IPS-11a (cell line): ENCODE measurements at regions not wholly inside any gene's neighbourhood (a gene's known extent, or its start where the extent isn't known, plus 50 kb on each side); places are given as distances from the start of the nearest gene placed in this dataset.

Experiments
- H3K4me3 ChIP-seq: one replicate; pipeline ENCODE4 v1.5.1; 2013; ENCODE audit warnings: low read depth, low read length, control low read depth

DNA sequence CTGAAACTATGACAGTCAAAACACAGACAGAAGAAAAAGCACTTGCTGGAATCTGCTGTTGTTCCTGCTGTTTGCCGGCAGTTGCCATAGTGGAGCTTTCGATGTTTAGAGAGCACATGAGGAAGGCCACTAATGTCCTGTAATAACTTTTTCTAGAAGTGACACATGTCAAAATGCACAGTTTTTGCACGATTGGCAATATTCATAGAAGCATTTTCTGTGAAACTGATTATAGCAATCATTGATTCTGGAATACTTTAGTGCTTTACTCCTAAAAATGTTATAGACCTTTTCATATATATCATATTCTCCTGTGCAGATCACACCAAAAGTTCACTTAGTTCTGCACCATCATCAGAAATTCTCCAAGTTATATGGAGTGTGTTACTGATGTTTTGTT, 407.0 kb upstream of the SOX9 start:
- no peak overlapping the region for H3K4me3 ChIP-seq

DNA sequence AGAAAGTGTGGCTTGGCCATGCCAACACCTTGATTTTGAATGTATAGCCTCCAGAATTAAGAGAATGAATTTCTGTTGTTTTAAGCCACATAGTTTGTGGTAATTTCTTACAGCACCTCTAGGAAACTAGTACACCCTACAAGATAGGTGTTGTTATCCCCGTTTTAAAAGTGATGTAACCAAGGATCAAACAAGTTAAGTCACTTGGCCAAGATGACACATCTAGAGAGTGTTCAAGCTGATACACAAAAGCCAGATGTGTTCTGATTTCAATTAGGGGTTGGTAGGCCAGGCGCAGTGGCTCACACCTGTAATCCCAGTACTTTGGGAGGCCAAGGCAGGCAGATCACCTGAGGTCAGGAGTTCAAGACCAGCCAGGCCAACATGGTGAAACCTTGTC, 396.5 kb upstream of the SOX9 start:
- H3K4me3 ChIP-seq = no peak overlapping the region

DNA sequence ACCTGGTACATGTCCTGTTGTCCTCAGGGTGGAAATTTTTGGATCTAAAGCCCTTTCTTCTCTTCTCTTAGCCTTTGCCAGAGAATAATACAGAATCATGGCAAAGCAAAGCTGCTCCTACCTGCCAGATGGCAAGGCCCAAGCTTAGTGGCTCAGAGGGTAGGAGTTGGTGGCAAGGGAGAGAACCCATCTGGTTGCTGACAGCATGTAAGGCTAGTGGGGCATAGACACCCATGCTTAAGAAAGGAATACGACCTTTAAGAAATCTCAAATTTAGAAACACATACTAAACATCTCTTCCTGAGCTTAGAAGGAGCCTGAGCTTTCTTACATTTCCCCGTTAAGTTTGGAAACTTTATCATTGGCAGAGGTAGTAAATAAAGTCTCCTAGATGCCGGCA, 395.0 kb upstream of the SOX9 start:
- no peak overlapping the region for H3K4me3 ChIP-seq

DNA sequence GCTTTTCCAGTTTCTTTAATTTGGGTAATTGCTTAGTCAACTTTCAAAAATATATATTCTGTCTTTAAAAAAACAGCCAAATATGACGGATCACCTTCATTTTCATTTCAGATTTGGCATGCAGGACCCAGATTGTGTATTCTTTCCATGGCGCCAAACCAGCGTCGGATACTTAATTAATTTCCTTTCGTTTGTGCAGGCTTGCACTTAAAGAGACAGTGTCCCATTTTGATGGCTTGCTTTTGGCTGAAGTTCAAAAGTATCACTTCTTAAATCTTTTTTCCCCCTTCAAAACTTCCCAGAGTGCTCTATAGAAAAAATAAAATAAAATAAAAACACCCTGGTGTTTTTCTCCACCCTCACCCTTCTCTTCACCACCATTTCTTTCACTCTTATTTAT, 394.5 kb upstream of the SOX9 start:
- H3K4me3 ChIP-seq = no peak overlapping the region

DNA sequence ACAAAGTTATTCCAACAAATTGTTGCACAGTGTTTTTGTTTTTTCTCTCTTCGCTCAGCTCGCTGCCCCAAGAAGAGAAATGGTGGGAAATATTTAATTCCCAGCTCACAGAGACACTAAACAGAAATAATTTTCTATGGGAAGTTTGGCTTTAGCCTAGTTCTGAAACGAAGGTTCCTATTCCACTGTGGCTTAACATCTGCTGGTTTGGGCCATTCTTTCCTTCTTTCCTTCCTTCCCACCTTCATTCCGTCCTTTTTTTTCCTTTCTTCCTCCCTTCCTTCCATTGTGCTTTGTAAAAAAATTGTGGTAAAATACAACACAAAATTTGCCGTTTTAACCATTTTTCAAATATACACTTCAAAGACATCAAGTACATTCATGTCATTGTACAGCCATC, 393.5 kb upstream of the SOX9 start:
- no peak overlapping the region for H3K4me3 ChIP-seq

DNA sequence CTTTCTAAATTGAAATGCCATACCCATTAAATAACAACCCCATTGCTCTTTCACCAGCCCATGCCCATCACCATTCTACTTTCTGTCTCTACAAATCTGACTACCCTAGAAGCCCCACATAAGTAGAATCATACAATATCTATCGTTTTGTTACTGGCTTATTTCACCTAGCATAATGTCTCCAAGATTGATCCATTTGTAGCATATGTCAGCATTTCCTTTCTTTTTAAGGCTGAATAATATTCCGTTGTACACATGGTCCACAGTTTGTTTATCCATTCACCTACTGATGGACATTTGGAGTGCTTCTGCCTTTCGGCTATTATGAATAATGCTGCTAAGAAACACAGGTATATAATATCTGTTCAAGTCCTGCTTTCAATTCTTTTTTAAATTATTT, 393.1 kb upstream of the SOX9 start:
- no peak overlapping the region for H3K4me3 ChIP-seq

DNA sequence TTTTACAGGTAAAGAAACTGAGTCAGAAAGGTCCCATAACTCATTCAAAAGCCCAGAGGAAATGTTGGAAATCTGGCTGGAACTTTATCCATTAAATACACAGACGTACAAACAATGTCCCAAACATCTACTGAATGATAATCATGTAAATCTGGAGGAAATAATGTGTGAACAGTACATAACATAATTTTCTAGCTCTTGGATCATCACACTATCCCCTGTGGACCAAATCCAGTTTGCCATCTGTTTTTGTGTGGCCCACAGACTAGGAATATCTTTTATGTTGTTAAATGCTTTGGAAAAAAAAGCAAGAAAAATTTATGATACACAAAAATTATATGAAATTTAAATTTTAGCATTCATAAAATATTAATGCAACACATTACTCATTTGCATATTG, 389.9 kb upstream of the SOX9 start:
- no peak overlapping the region for H3K4me3 ChIP-seq

DNA sequence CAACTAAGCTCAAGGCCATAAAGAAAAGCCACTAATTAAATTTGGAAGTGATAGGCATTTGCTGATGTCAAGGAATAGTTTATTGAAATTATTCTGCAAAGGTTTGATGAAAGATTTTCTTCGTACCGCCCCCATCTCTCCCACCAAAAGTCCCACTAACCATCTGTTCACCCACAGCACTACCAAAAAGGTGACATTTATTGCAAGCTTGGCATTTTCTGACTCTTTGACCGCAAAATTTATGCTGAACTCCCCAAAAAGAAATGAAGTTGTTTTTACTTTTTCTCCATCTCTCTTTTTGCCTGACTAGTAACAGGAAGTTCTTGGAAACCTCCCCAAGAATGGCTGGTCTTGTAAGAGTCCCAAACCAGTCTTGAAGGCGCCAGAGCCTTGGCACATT, 384.9 kb upstream of the SOX9 start:
- no peak overlapping the region for H3K4me3 ChIP-seq

DNA sequence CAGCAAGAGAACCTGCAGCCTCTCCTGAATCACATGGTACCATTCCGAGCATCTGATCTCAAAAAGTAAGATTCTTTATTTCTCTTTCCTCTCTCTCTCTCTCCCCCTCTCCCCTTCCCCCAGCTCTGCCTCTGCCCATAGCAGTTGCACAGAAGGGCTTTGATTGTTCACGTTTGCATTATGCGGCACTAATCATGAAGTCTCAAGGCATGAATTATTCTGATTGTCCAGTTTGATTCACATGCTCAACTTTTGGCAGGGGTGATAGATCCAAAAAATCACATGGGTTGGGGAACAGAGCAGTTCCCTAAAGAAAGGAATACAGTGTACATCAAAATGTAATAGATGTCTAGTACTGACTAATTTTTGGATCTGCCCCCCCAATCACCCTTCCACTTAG, 380.0 kb upstream of the SOX9 start:
- no peak overlapping the region for H3K4me3 ChIP-seq

DNA sequence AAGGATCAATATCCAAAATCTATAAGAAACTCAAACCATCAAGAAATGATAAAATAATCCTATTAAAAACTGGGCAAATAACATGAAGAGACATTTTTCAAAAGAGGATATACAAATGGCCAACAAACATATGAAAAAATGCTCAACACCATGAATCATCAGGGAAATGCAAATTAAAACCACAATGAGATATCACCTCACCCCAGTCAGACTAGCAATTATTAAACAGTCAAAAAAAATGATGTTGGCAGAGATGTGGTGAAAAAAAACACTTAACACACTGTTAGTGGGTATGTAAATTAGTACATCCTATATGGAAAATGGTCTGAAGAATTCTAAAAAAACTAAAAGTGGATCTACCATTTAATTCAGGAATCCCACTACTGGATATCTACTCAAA, 379.0 kb upstream of the SOX9 start:
- no peak overlapping the region for H3K4me3 ChIP-seq

DNA sequence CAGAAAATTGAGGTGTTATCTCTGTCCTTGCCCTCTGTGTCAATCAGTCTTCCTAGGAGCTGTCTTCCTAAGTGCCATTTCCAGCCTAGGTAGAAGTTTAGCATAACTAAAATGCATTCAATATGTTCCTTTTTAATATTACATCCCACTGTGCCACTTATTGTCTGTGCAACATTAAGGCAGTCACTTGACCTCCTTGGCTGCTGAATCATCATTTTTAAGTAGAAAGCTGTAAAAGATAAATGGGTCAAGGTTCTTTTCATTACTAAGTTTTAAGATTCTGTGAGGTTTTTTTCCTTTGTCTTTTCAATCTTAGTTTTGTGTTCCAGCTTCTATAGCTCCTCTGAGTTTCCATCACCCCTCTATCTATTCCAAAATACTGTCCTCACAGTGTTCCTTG, 371.9 kb upstream of the SOX9 start:
- H3K4me3 ChIP-seq = no peak overlapping the region

DNA sequence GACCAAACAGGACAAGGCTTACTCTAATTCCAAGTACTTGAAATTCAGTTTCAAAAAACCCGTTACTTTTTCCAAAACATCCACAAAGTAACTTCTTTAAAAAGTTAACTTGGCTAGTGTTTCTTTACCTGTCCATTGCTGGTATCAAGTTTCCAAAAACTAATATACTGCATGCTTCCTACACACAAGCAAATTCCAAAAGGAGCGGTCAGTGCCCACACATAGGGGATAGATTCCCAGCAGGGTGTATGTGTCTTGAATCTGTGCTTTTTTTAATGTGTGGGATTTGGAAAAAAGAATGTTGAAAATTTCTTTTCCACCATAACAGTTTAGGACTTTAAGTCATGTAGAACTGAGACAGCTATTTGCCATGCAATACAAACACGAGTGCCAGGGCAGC, 367.8 kb upstream of the SOX9 start:
- no peak overlapping the region for H3K4me3 ChIP-seq

DNA sequence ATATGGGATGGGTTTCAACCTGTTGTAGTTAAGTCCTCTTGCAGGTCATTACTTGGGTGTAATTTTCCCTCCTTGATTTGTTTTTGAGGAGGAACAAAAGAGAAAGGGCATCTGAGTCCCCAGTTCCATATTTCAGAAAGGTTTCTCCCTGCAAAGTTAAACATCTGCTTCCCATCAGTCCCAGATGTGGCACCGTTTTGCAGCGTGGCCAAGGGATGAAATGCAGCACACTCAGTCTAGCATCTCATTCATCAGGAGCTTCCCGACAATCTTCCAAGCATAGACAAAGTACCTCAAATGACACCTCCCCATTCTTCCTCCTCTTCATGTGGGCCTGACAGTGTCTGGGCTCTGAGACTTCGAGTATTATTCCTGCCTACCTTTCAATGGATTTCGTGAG, 363.7 kb upstream of the SOX9 start:
- H3K4me3 ChIP-seq = no peak overlapping the region

DNA sequence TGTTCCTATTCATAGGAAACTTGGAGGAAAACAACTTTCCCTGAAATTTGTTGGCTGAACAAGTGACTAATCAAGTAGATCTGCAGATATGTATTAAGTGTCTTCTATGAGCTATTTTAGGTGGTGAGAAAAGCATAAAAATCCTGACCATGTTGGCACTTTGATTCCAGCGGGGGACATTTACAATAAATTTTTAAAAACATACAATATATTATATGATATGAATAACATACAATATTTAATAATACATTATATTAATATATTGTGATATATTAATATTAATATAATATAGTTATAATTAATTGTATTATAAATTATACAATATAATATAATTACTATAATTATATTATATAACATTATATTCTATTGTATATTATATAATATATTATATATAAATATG, 362.9 kb upstream of the SOX9 start:
- H3K4me3 ChIP-seq = no peak overlapping the region

DNA sequence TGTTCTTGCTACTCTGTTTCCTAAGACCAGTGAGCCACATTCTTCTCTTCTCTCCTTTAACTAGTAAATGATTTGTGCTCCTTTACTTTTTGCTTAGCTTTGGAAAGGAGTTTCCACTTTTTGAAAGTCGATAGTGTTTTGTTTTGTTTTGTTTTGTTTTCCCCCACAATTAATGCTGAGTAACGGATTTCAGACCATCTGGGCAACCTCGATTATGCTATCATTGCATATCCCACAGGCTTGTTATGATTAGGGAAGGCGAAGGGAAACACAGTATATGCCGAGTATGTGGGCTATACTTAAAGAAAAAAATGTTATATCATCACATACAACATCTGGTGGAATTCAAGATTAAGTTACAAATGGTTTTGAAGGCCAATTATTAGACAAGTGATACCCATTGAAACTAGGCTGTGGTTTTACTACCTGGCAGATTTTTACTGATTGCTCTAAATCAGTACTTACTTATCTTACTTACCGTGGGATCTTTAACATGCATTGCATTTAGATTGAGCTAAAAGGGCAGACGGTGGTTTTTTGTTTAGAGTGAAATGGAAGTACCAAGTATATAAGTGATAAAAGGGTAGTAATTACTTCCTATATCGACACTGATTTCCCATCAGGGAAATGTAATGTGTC, 361.3 kb upstream of the SOX9 start:
- no peak overlapping the region for H3K4me3 ChIP-seq

DNA sequence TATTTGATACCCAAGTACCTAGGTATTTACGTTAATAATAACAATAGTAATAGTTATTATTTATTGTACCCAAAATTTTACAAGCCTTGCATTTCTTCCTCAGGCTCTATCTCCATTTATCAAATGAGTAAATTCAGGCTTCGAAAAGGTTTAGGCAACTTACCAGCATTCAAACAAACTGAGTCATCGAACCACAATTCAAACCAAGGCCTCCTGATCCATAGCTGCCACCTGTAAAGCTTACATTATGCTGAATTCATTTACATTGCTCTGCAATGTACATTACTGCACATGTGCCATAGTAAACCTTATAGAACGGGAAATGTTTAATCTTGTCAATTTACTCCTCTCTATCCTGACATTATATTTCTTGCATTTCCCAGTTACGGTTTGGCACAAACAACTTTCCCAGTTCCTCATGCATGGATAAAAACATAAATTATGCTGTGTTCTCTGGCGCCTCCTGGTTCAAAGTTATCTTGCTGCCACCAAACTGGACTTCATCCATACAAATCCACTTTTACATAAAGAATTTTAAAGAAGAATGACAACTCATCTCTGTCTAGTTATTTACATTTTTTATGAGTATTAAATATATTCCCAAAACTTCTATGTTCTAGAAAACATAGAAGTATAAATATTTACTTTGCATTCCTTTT, 360.6 kb upstream of the SOX9 start:
- no peak overlapping the region for H3K4me3 ChIP-seq

DNA sequence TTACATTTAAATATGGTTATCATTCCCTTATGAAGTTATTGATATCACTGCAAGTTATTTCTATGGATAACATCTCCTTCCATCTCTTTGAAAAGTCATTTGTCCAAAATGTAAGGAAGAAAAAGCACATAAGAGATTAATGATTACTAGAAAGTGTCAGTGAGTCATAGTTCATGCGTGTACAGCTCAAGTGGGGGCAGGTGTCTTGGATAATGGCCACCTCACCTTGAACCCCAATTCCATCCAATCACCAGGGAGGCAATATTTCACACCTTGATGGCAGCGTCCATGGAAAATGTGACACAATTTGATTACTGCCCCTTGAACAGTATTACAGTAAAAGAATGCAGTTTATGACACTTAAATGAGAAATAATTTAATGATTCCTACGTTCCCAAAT, 358.3 kb upstream of the SOX9 start:
- no peak overlapping the region for H3K4me3 ChIP-seq

DNA sequence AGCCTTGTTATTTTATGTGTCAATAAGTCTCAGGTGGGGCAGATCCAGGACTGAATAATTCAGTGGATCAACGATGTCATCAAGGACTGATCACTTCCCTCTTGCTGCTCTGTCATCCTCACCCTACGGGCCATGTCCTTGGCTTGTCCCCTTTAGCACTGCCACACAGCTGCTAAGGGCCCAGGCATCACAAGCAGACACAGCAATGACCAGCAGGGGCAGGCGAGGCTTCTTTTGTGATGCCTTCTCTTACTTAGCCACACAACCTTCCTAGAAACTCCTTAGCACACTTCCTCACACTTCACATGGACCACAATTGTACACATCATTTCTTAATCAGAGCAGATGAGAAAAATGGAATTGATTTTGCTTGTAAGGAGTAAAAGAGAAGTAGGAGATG, 356.3 kb upstream of the SOX9 start:
- no peak overlapping the region for H3K4me3 ChIP-seq

DNA sequence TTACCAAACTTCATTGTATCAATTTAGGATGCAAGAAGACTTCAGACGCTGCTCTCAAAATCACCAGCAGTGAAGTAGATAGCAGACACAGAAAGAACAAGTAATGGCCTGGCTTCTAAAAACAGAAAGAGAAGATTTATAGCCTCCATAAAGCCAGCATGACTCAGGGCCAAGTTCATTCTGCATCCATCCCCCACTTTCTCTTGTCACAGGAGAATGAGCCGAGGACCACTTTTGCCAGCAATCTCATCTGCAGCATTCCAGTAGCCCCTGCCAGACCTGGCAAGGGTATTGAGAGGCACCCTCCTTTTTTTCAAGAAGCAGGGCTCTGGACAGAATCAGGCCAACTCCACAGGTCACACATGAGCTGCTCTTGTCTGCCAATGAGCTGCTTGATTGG, 355.4 kb upstream of the SOX9 start:
- no peak overlapping the region for H3K4me3 ChIP-seq

DNA sequence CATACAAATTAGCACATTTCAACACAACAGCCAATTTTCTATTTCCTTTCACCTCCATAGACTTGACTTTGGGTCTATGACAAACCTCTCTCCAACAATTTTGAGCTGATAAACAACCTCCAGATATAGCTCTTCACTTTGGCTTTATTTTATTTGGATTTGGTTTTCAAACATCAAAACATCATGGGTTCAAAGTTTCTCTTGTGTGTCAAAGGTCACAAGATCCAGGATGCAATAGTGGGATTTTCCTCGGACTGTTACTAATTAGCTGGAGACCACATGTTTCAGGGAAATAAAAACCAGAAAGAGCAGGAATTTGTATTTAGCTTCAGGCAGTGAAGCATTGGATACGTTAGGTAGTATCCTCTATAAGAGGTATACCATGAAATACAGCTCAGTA, 351.0 kb upstream of the SOX9 start:
- no peak overlapping the region for H3K4me3 ChIP-seq

DNA sequence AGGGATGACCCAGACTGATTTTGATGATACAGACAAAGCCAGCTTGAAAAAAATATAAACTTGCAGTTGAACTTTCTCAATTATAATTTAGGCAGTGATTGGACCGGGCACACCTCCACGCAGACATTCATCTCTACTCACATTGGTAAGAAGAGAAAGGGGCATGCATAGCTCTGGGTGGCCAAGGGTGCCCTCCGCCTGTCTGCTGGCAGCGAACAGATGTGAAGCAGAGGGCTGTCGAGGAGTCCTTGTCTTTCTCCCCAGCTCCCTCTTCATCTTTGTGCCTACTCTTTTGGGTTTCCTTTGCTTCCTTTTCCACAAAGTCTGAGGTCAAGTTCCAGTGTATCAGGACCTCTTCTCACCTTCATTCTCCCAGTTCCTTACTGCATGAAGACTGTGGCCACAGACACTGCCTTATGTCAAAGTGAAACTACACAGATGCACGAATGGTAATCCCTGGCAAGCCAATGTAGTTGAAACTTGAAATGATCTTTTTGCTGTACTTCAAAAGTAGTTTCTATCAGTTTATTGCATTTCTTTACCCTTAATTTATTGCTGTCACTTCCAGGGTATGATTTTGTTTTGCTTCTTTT, 343.7 kb upstream of the SOX9 start:
- H3K4me3 ChIP-seq = no peak overlapping the region

DNA sequence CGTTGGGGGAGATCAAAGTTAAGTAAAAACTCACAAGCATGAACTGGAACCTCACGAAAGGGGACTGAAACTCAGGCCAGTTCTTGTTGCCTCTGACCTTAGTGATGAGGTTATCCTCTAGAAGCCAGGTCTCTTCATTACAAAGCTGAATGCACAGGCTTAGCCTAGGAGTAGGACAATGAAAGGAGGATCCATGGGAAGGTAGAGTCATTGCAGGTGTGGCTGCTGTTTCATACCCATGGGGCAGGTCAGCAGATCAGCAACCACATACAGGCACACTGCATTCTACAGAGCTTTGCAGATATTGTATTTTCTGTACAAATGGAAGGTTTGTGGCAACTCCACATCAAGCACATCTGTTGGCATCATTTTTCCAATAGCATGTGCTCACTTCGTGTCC, 341.3 kb upstream of the SOX9 start:
- H3K4me3 ChIP-seq = no peak overlapping the region

DNA sequence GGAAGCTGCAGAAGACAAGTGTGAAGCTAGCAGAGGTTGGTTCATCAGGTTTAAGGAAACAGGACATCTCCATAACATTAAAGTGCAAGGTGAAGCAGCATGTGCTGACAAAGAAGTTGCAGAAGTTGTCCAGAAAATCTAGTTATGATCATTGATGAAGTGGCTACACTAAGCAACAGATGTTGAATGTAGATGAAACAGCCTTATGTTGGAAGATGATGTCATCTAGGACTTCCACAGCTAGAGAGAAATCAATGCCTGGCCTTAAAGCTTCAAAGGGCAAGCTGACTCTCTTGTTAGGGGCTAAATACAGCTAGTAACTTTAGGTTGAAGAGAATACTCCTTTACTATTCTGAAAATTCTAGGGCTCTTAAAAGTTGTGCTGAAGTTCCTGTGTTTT, 340.2 kb upstream of the SOX9 start:
- H3K4me3 ChIP-seq = no peak overlapping the region
